ENCODE measurements at regions not wholly inside any gene's neighbourhood (a gene's known extent, or its start where the extent isn't known, plus 50 kb on each side); places are given as distances from the start of the nearest gene placed in this dataset.

GRCh38 chr16:51407921-51408320 lies 256.9 kb upstream of the SALL1 start:
- in situ Hi-C loops (cut with HindIII; ENCODE audit: low sequenced_read_pairs), result no loop called here
- H3K4me3 ChIP-seq (ENCODE audit: low read depth, low read length), result no peak overlapping the region
- no peak for TF ChIP-seq CTCF (IDR thresholded peaks at IDR 0.05; ENCODE audit: low read depth, low read length, missing control alignments)
- no peak for DNase-seq (ENCODE audit: low read depth)

- DNase-seq (ENCODE audit: low read depth), result no peak
- no peak overlapping the region for H3K4me3 ChIP-seq (ENCODE audit: low read depth, low read length)
- no peak for TF ChIP-seq CTCF (IDR thresholded peaks at IDR 0.05; ENCODE audit: low read depth, low read length, missing control alignments)
- in situ Hi-C loops (cut with HindIII; ENCODE audit: low sequenced_read_pairs), result no loop called here
These were observed 256.1 kb upstream of the SALL1 start for GRCh38 chr16:51407199-51407598.

GRCh38 chr16:51405361-51405760 lies 254.3 kb upstream of the SALL1 start:
- in situ Hi-C loops (cut with HindIII; ENCODE audit: low sequenced_read_pairs), result no loop called here
- no peak overlapping the region for H3K4me3 ChIP-seq (ENCODE audit: low read depth, low read length)
- no peak for DNase-seq (ENCODE audit: low read depth)
- TF ChIP-seq CTCF (IDR thresholded peaks at IDR 0.05; ENCODE audit: low read depth, low read length, missing control alignments), result no peak

GRCh38 chr16:51404386-51404785 lies 253.3 kb upstream of the SALL1 start:
- no peak for DNase-seq (ENCODE audit: low read depth)

GRCh38 chr16:51402785-51403184 lies 251.7 kb upstream of the SALL1 start:
- no peak for TF ChIP-seq CTCF (IDR thresholded peaks at IDR 0.05; ENCODE audit: low read depth, low read length, missing control alignments)
- H3K4me3 ChIP-seq (ENCODE audit: low read depth, low read length), result no peak overlapping the region
- no peak for DNase-seq (ENCODE audit: low read depth)
- in situ Hi-C loops (cut with HindIII; ENCODE audit: low sequenced_read_pairs), result no loop called here

More at GRCh38 chr16:51404386-51404785, 253.3 kb upstream of the SALL1 start:
- in situ Hi-C loops (cut with HindIII; ENCODE audit: low sequenced_read_pairs), result no loop called here
- H3K4me3 ChIP-seq (ENCODE audit: low read depth, low read length), result no peak overlapping the region
- no peak for TF ChIP-seq CTCF (IDR thresholded peaks at IDR 0.05; ENCODE audit: low read depth, low read length, missing control alignments)

GRCh38 chr16:51402298-51402697 lies 251.2 kb upstream of the SALL1 start:
- in situ Hi-C loops (cut with HindIII; ENCODE audit: low sequenced_read_pairs), result no loop called here
- TF ChIP-seq CTCF (IDR thresholded peaks at IDR 0.05; ENCODE audit: low read depth, low read length, missing control alignments), result no peak
- H3K4me3 ChIP-seq (ENCODE audit: low read depth, low read length), result no peak overlapping the region
- DNase-seq (ENCODE audit: low read depth), result no peak

GRCh38 chr16:51401673-51402072 lies 250.6 kb upstream of the SALL1 start:
- no peak for TF ChIP-seq CTCF (IDR thresholded peaks at IDR 0.05; ENCODE audit: low read depth, low read length, missing control alignments)
- no peak for DNase-seq (ENCODE audit: low read depth)
- in situ Hi-C loops (cut with HindIII; ENCODE audit: low sequenced_read_pairs), result no loop called here
- H3K4me3 ChIP-seq (ENCODE audit: low read depth, low read length), result no peak overlapping the region

Data from astrocyte of the cerebellum (primary cell).